ENCODE measurements at regions not wholly inside any gene's neighbourhood (a gene's known extent, or its start where the extent isn't known, plus 50 kb on each side); places are given as distances from the start of the nearest gene placed in this dataset.

GRCh38 chr16:65494080-65494479 is 372.2 kb upstream of the CDH11 start:
- H3K9ac ChIP-seq (ENCODE audit: insufficient read depth, low read length): no peak overlapping the region
- no peak overlapping the region for H3K27ac ChIP-seq (ENCODE audit: insufficient read depth, low read length)
- DNase-seq (ENCODE audit: low read depth in 2 of 2): no peak
- TF ChIP-seq CTCF (conservative IDR thresholded peaks at IDR 0.05 in 1 of 2, IDR thresholded peaks at IDR 0.05 in 1 of 2; ENCODE audit: low read depth in 1 of 2, low read length in 2 of 2) (no peak), EZH2 (IDR thresholded peaks at IDR 0.05; ENCODE audit: low read length, missing control alignments) (no peak)
- no peak overlapping the region for H3K4me3 ChIP-seq (replicated peaks in 1 of 4; ENCODE audit: control extremely low read depth in 1 of 4, insufficient read depth in 1 of 4, low read depth in 3 of 4, low read length in 4 of 4)
- no peaks in the 10 kb centered on the region for H3K79me2 ChIP-seq (ENCODE audit: control insufficient read depth, insufficient read depth, low read length)
- no peaks in the 10 kb centered on the region for H3K4me1 ChIP-seq (ENCODE audit: control insufficient read depth, extremely low read depth, insufficient read depth, low read length)
- H4K20me1 ChIP-seq (ENCODE audit: control insufficient read depth, extremely low read depth, insufficient read depth, low read length): no peaks in the 10 kb centered on the region
- no peaks in the 10 kb centered on the region for H3K27me3 ChIP-seq (ENCODE audit: control insufficient read depth, insufficient read depth, low read length)
- H3K36me3 ChIP-seq (ENCODE audit: control insufficient read depth, insufficient read depth, low read length): no peaks in the 10 kb centered on the region
- no peak overlapping the region for H3K4me2 ChIP-seq (ENCODE audit: extremely low read depth, insufficient read depth, low read length)
- no peaks in the 10 kb centered on the region for H3K9me3 ChIP-seq (ENCODE audit: control insufficient read depth, insufficient read depth, low read depth, low read length)
- H2AFZ ChIP-seq (ENCODE audit: low read length): no peak overlapping the region

GRCh38 chr16:65490286-65490685 is 368.4 kb upstream of the CDH11 start:
- Histone ChIP-seq H3K4me3 (replicated peaks in 1 of 4; ENCODE audit: control extremely low read depth in 1 of 4, insufficient read depth in 1 of 4, low read depth in 3 of 4, low read length in 4 of 4) (no peak overlapping the region), H3K27ac (ENCODE audit: insufficient read depth, low read length) (no peak overlapping the region), H3K9me3 (ENCODE audit: control insufficient read depth, insufficient read depth, low read depth, low read length) (no peaks in the 10 kb centered on the region), H3K9ac (ENCODE audit: insufficient read depth, low read length) (no peak overlapping the region), H3K36me3 (ENCODE audit: control insufficient read depth, insufficient read depth, low read length) (no peaks in the 10 kb centered on the region), H3K27me3 (ENCODE audit: control insufficient read depth, insufficient read depth, low read length) (no peaks in the 10 kb centered on the region), H2AFZ (ENCODE audit: low read length) (no peak overlapping the region), H3K79me2 (ENCODE audit: control insufficient read depth, insufficient read depth, low read length) (no peaks in the 10 kb centered on the region), H3K4me1 (ENCODE audit: control insufficient read depth, extremely low read depth, insufficient read depth, low read length) (no peaks in the 10 kb centered on the region), H3K4me2 (ENCODE audit: extremely low read depth, insufficient read depth, low read length) (no peak overlapping the region), H4K20me1 (ENCODE audit: control insufficient read depth, extremely low read depth, insufficient read depth, low read length) (no peaks in the 10 kb centered on the region)
- TF ChIP-seq CTCF (conservative IDR thresholded peaks at IDR 0.05 in 1 of 2, IDR thresholded peaks at IDR 0.05 in 1 of 2; ENCODE audit: low read depth in 1 of 2, low read length in 2 of 2) (no peak), EZH2 (IDR thresholded peaks at IDR 0.05; ENCODE audit: low read length, missing control alignments) (no peak)
- no peak for DNase-seq (ENCODE audit: low read depth in 2 of 2)

GRCh38 chr16:65489531-65490023 is 367.7 kb upstream of the CDH11 start:
- TF ChIP-seq CTCF (conservative IDR thresholded peaks at IDR 0.05 in 1 of 2, IDR thresholded peaks at IDR 0.05 in 1 of 2; ENCODE audit: low read depth in 1 of 2, low read length in 2 of 2) (no peak), EZH2 (IDR thresholded peaks at IDR 0.05; ENCODE audit: low read length, missing control alignments) (no peak)
- Histone ChIP-seq H3K4me2 (ENCODE audit: extremely low read depth, insufficient read depth, low read length) (no peak overlapping the region), H2AFZ (ENCODE audit: low read length) (no peak overlapping the region), H3K79me2 (ENCODE audit: control insufficient read depth, insufficient read depth, low read length) (no peaks in the 10 kb centered on the region), H3K4me1 (ENCODE audit: control insufficient read depth, extremely low read depth, insufficient read depth, low read length) (no peaks in the 10 kb centered on the region), H3K9me3 (ENCODE audit: control insufficient read depth, insufficient read depth, low read depth, low read length) (no peaks in the 10 kb centered on the region), H4K20me1 (ENCODE audit: control insufficient read depth, extremely low read depth, insufficient read depth, low read length) (no peaks in the 10 kb centered on the region), H3K9ac (ENCODE audit: insufficient read depth, low read length) (no peak overlapping the region), H3K36me3 (ENCODE audit: control insufficient read depth, insufficient read depth, low read length) (no peaks in the 10 kb centered on the region), H3K27ac (ENCODE audit: insufficient read depth, low read length) (no peak overlapping the region), H3K27me3 (ENCODE audit: control insufficient read depth, insufficient read depth, low read length) (no peaks in the 10 kb centered on the region), H3K4me3 (replicated peaks in 1 of 4; ENCODE audit: control extremely low read depth in 1 of 4, insufficient read depth in 1 of 4, low read depth in 3 of 4, low read length in 4 of 4) (no peak overlapping the region)
- DNase-seq (ENCODE audit: low read depth in 2 of 2): peak in 1 of 2 donors; percentile 18
